ENCODE measurements at regions not wholly inside any gene's neighbourhood (a gene's known extent, or its start where the extent isn't known, plus 50 kb on each side); places are given as distances from the start of the nearest gene placed in this dataset.

DNA sequence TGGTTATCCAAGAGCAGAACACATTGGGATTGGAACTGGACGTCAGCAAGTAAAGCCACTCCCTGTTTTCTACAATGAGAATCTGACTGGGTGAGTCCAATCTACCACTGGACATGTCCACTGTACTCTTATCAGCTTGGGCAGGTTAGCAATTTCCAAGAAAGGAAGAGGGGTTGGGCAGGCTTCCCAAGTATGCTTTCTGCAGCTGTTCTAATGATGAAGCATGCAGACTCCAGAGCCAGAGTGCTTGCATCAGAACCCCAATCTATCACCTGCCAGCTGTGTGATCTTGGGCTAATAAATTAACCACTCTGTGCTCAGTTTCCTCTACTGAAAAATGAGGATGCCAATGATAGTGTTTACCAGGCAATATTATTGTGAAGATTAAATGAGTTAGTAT is 92.0 kb downstream of the EMP1 start:
- TF ChIP-seq POLR2A (IDR thresholded peaks at IDR 0.05; ENCODE audit: borderline replicate concordance, extremely low read depth, insufficient read depth, insufficient read length) (no peak), EGR1 (IDR thresholded peaks at IDR 0.05; ENCODE audit: low read depth) (no peak), SIN3A (IDR thresholded peaks at IDR 0.05; ENCODE audit: low read depth) (no peak), RAD21 (IDR thresholded peaks at IDR 0.05; ENCODE audit: low read depth) (no peak), SRF (IDR thresholded peaks at IDR 0.05; ENCODE audit: low read depth) (no peak)
- TF ChIP-seq, protein P1, sequence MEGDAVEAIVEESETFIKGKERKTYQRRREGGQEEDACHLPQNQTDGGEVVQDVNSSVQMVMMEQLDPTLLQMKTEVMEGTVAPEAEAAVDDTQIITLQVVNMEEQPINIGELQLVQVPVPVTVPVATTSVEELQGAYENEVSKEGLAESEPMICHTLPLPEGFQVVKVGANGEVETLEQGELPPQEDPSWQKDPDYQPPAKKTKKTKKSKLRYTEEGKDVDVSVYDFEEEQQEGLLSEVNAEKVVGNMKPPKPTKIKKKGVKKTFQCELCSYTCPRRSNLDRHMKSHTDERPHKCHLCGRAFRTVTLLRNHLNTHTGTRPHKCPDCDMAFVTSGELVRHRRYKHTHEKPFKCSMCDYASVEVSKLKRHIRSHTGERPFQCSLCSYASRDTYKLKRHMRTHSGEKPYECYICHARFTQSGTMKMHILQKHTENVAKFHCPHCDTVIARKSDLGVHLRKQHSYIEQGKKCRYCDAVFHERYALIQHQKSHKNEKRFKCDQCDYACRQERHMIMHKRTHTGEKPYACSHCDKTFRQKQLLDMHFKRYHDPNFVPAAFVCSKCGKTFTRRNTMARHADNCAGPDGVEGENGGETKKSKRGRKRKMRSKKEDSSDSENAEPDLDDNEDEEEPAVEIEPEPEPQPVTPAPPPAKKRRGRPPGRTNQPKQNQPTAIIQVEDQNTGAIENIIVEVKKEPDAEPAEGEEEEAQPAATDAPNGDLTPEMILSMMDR (IDR thresholded peaks at IDR 0.05 in 2 of 3, conservative IDR thresholded peaks at IDR 0.05 in 1 of 3; ENCODE audit: borderline replicate concordance in 1 of 3, insufficient read depth in 1 of 3, low read depth in 2 of 3, low read length in 2 of 3), result no peak
- TF ChIP-seq, protein P2, sequence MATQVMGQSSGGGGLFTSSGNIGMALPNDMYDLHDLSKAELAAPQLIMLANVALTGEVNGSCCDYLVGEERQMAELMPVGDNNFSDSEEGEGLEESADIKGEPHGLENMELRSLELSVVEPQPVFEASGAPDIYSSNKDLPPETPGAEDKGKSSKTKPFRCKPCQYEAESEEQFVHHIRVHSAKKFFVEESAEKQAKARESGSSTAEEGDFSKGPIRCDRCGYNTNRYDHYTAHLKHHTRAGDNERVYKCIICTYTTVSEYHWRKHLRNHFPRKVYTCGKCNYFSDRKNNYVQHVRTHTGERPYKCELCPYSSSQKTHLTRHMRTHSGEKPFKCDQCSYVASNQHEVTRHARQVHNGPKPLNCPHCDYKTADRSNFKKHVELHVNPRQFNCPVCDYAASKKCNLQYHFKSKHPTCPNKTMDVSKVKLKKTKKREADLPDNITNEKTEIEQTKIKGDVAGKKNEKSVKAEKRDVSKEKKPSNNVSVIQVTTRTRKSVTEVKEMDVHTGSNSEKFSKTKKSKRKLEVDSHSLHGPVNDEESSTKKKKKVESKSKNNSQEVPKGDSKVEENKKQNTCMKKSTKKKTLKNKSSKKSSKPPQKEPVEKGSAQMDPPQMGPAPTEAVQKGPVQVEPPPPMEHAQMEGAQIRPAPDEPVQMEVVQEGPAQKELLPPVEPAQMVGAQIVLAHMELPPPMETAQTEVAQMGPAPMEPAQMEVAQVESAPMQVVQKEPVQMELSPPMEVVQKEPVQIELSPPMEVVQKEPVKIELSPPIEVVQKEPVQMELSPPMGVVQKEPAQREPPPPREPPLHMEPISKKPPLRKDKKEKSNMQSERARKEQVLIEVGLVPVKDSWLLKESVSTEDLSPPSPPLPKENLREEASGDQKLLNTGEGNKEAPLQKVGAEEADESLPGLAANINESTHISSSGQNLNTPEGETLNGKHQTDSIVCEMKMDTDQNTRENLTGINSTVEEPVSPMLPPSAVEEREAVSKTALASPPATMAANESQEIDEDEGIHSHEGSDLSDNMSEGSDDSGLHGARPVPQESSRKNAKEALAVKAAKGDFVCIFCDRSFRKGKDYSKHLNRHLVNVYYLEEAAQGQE (IDR thresholded peaks at IDR 0.05; ENCODE audit: low read depth), result no peak

All from HCT116 (cell line).